Activated CD4-positive, alpha-beta T cell treated with anti-CD3 and anti-CD28 coated beads, Interleukin-10, Interleukin-2, amounts not matched to agents 100 ng/mL and 50 ng/mL, durations not matched to agents 16 hours and 8 hours (primary cell): ENCODE measurements at regions not wholly inside any gene's neighbourhood (a gene's known extent, or its start where the extent isn't known, plus 50 kb on each side); places are given as distances from the start of the nearest gene placed in this dataset.

Experiments
- DNase-seq: peaks from one replicate; pipeline ENCODE4 v3.0.0-alpha.2; 2020

GRCh38 chr21:43301409-43302061, 125.4 kb downstream of the SIK1 start:
- no peak for DNase-seq

- DNase-seq: no peak
These were observed 126.2 kb downstream of the SIK1 start for GRCh38 chr21:43300496-43301408.

GRCh38 chr21:43299441-43300277, 127.3 kb downstream of the SIK1 start:
- DNase-seq: no peak

- no peak for DNase-seq
These were observed 128.1 kb downstream of the SIK1 start for GRCh38 chr21:43298546-43299440.

GRCh38 chr21:43297989-43298388, 128.9 kb downstream of the SIK1 start:
- DNase-seq: no peak

GRCh38 chr21:43297391-43297981, 128.7 kb downstream of the CRYAA start:
- DNase-seq: no peak

- no peak for DNase-seq
These were observed 126.5 kb downstream of the CRYAA start for GRCh38 chr21:43295066-43295958.

- DNase-seq: no peak
These were observed 125.5 kb downstream of the CRYAA start for GRCh38 chr21:43294194-43294902.

- no peak for DNase-seq
These were observed 124.0 kb downstream of the CRYAA start for GRCh38 chr21:43292866-43293142.

- no peak for DNase-seq
These were observed 123.4 kb downstream of the CRYAA start for GRCh38 chr21:43292041-43292865.

- no peak for DNase-seq
These were observed 122.6 kb downstream of the CRYAA start for GRCh38 chr21:43291347-43291950.

GRCh38 chr21:43290421-43291346, 121.9 kb downstream of the CRYAA start:
- no peak for DNase-seq

GRCh38 chr21:43289966-43290365, 121.2 kb downstream of the CRYAA start:
- no peak for DNase-seq

- no peak for DNase-seq
These were observed 120.6 kb downstream of the CRYAA start for GRCh38 chr21:43289442-43289841.

- no peak for DNase-seq
These were observed 119.3 kb downstream of the CRYAA start for GRCh38 chr21:43287795-43288755.

- peak; percentile 13 for DNase-seq
These were observed 118.4 kb downstream of the CRYAA start for GRCh38 chr21:43287111-43287760.
